ENCODE measurements at regions not wholly inside any gene's neighbourhood (a gene's known extent, or its start where the extent isn't known, plus 50 kb on each side); places are given as distances from the start of the nearest gene placed in this dataset.

DNA sequence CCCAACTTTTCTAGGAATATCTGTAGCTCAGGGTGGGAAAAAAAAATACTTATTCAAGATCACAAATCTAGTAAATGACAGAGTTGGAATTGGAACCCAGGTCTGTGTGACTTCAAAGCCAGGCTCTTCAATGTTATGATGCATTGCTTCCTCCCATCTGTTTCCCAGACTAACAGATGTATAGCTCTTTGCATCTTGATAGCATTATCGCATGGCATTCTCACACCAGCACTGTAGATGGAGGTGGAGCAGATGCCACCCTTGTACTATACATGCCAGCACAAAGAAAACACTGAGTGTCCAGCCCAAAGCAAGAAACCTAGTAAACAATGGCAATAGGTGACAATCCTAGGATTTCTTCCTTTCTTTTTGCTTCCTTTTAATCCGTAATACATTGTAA, 497.3 kb downstream of the NEBL start:
- H3K36me3 ChIP-seq (ENCODE audit: control insufficient read depth in 4 of 4, insufficient read depth in 3 of 4, low read depth in 1 of 4, low read length in 3 of 4), result no peaks in the 10 kb centered on the region
- H3K4me3 ChIP-seq (ENCODE audit: low read depth in 1 of 3, low read length in 3 of 3), result no peak overlapping the region
- 82% methylated on average over 2 of the region's 2 CpGs for WGBS
- H3K9me3 ChIP-seq (ENCODE audit: control insufficient read depth in 4 of 4, low read length in 3 of 4), result no peaks in the 10 kb centered on the region
- TF ChIP-seq GABPA (IDR thresholded peaks at IDR 0.05 in 1 of 2, conservative IDR thresholded peaks at IDR 0.05 in 1 of 2) (no peak), HNF4G (IDR thresholded peaks at IDR 0.05) (no peak), TAF1 (conservative IDR thresholded peaks at IDR 0.05) (no peak), HNF4A (conservative IDR thresholded peaks at IDR 0.05) (no peak), RXRA (IDR thresholded peaks at IDR 0.05) (no peak), NR2F2 (IDR thresholded peaks at IDR 0.05) (no peak)
- TF ChIP-seq, protein P1, sequence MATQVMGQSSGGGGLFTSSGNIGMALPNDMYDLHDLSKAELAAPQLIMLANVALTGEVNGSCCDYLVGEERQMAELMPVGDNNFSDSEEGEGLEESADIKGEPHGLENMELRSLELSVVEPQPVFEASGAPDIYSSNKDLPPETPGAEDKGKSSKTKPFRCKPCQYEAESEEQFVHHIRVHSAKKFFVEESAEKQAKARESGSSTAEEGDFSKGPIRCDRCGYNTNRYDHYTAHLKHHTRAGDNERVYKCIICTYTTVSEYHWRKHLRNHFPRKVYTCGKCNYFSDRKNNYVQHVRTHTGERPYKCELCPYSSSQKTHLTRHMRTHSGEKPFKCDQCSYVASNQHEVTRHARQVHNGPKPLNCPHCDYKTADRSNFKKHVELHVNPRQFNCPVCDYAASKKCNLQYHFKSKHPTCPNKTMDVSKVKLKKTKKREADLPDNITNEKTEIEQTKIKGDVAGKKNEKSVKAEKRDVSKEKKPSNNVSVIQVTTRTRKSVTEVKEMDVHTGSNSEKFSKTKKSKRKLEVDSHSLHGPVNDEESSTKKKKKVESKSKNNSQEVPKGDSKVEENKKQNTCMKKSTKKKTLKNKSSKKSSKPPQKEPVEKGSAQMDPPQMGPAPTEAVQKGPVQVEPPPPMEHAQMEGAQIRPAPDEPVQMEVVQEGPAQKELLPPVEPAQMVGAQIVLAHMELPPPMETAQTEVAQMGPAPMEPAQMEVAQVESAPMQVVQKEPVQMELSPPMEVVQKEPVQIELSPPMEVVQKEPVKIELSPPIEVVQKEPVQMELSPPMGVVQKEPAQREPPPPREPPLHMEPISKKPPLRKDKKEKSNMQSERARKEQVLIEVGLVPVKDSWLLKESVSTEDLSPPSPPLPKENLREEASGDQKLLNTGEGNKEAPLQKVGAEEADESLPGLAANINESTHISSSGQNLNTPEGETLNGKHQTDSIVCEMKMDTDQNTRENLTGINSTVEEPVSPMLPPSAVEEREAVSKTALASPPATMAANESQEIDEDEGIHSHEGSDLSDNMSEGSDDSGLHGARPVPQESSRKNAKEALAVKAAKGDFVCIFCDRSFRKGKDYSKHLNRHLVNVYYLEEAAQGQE (IDR thresholded peaks at IDR 0.05), result no peak
- TF ChIP-seq, protein P2, sequence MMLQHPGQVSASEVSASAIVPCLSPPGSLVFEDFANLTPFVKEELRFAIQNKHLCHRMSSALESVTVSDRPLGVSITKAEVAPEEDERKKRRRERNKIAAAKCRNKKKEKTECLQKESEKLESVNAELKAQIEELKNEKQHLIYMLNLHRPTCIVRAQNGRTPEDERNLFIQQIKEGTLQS (IDR thresholded peaks at IDR 0.05), result no peak
- TF ChIP-seq, protein P3, sequence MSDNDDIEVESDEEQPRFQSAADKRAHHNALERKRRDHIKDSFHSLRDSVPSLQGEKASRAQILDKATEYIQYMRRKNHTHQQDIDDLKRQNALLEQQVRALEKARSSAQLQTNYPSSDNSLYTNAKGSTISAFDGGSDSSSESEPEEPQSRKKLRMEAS (IDR thresholded peaks at IDR 0.05), result no peak
- TF ChIP-seq, protein P4, sequence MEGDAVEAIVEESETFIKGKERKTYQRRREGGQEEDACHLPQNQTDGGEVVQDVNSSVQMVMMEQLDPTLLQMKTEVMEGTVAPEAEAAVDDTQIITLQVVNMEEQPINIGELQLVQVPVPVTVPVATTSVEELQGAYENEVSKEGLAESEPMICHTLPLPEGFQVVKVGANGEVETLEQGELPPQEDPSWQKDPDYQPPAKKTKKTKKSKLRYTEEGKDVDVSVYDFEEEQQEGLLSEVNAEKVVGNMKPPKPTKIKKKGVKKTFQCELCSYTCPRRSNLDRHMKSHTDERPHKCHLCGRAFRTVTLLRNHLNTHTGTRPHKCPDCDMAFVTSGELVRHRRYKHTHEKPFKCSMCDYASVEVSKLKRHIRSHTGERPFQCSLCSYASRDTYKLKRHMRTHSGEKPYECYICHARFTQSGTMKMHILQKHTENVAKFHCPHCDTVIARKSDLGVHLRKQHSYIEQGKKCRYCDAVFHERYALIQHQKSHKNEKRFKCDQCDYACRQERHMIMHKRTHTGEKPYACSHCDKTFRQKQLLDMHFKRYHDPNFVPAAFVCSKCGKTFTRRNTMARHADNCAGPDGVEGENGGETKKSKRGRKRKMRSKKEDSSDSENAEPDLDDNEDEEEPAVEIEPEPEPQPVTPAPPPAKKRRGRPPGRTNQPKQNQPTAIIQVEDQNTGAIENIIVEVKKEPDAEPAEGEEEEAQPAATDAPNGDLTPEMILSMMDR (IDR thresholded peaks at IDR 0.05; ENCODE audit: low read depth, low read length, missing input control), result no peak
- H3K4me1 ChIP-seq (ENCODE audit: control insufficient read depth in 4 of 4, insufficient read depth in 4 of 4, low read length in 3 of 4), result no peaks in the 10 kb centered on the region
- peaks cover 0 to 3% (median 1%) of the 10 kb centered on the region in 4 donors for H3K27me3 ChIP-seq (ENCODE audit: control insufficient read depth in 4 of 4, insufficient read depth in 4 of 4, low read length in 3 of 4)
- H3K9ac ChIP-seq (ENCODE audit: low read depth in 1 of 2, low read length in 2 of 2), result no peak overlapping the region
- H3K27ac ChIP-seq (ENCODE audit: low read depth in 1 of 2, low read length in 2 of 2), result no peak overlapping the region
- no peak for DNase-seq (ENCODE audit: low spot score)

DNA sequence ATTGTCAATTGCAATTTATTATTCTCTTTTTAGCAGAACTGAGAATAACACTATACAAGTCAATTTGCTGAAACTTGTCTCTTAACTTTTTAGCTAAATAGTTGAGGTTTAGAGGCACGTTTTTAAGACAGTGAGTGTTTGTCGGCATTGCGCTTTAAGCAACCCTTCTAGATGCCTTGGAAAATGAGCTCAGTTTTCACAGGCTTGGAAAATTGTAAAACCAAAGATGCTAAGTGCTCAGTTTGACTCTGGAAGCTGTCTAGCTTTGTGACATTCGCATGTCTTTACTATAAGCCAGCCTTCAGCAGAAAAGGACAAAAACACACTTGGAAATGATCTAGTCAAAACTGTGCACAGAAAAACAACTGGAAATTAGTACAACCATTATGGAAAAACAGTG, 500.4 kb downstream of the NEBL start:
- H3K4me3 ChIP-seq (ENCODE audit: low read depth in 1 of 3, low read length in 3 of 3), result no peak overlapping the region
- no peaks in the 10 kb centered on the region for H3K9me3 ChIP-seq (ENCODE audit: control insufficient read depth in 4 of 4, low read length in 3 of 4)
- H3K27me3 ChIP-seq (ENCODE audit: control insufficient read depth in 4 of 4, insufficient read depth in 4 of 4, low read length in 3 of 4), result peaks cover 0 to 3% (median 1%) of the 10 kb centered on the region in 4 donors
- no peak for DNase-seq (ENCODE audit: low spot score)
- H3K36me3 ChIP-seq (ENCODE audit: control insufficient read depth in 4 of 4, insufficient read depth in 3 of 4, low read depth in 1 of 4, low read length in 3 of 4), result no peaks in the 10 kb centered on the region
- H3K9ac ChIP-seq (ENCODE audit: low read depth in 1 of 2, low read length in 2 of 2), result no peak overlapping the region
- H3K4me1 ChIP-seq (ENCODE audit: control insufficient read depth in 4 of 4, insufficient read depth in 4 of 4, low read length in 3 of 4), result no peaks in the 10 kb centered on the region
- WGBS, result 82% methylated on average over 4 of the region's 4 CpGs
- H3K27ac ChIP-seq (ENCODE audit: low read depth in 1 of 2, low read length in 2 of 2), result no peak overlapping the region
- TF ChIP-seq GABPA (IDR thresholded peaks at IDR 0.05 in 1 of 2, conservative IDR thresholded peaks at IDR 0.05 in 1 of 2) (no peak), RAD21 (IDR thresholded peaks at IDR 0.05) (no peak), HNF4A (conservative IDR thresholded peaks at IDR 0.05) (no peak), RXRA (IDR thresholded peaks at IDR 0.05) (no peak), NR2F2 (IDR thresholded peaks at IDR 0.05) (no peak), HNF4G (IDR thresholded peaks at IDR 0.05) (no peak), FOXA2 (IDR thresholded peaks at IDR 0.05) (no peak), JUND (IDR thresholded peaks at IDR 0.05) (no peak), EGR1 (IDR thresholded peaks at IDR 0.05; ENCODE audit: low read depth in 2 of 2) (no peak), FOXA1 (IDR thresholded peaks at IDR 0.05) (no peak), SP1 (IDR thresholded peaks at IDR 0.05) (no peak), TAF1 (conservative IDR thresholded peaks at IDR 0.05) (no peak)
- TF ChIP-seq, protein P2 (IDR thresholded peaks at IDR 0.05), result no peak
- TF ChIP-seq, protein P4 (IDR thresholded peaks at IDR 0.05; ENCODE audit: low read depth, low read length, missing input control), result no peak
- TF ChIP-seq, protein P1 (IDR thresholded peaks at IDR 0.05), result no peak
- TF ChIP-seq, protein P3 (IDR thresholded peaks at IDR 0.05), result no peak

Data from liver (tissue), 8 donors.